ENCODE measurements at regions not wholly inside any gene's neighbourhood (a gene's known extent, or its start where the extent isn't known, plus 50 kb on each side); places are given as distances from the start of the nearest gene placed in this dataset.

DNA sequence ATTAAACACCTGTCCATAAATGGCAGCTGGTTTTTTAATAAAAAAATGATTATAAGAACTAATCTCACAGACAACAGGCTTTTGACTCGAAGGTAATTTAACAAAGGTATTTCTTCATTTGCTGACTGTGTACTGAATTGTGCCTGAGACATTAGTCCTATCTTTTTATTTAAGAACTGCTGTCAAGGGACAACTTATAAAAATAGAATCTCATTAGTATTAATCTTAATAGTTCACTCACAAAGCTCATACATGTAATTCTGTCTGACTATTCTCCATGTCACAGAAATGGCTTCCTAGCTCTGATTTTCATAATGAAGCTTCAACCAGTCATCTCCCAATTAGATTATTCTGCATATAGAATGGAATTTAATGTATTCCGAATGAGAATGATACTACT is 276.9 kb upstream of the PDZRN3 start:
- TF ChIP-seq EZH2 (IDR thresholded peaks at IDR 0.05; ENCODE audit: borderline replicate concordance, low read length) = no peak
- TF ChIP-seq, protein P1, sequence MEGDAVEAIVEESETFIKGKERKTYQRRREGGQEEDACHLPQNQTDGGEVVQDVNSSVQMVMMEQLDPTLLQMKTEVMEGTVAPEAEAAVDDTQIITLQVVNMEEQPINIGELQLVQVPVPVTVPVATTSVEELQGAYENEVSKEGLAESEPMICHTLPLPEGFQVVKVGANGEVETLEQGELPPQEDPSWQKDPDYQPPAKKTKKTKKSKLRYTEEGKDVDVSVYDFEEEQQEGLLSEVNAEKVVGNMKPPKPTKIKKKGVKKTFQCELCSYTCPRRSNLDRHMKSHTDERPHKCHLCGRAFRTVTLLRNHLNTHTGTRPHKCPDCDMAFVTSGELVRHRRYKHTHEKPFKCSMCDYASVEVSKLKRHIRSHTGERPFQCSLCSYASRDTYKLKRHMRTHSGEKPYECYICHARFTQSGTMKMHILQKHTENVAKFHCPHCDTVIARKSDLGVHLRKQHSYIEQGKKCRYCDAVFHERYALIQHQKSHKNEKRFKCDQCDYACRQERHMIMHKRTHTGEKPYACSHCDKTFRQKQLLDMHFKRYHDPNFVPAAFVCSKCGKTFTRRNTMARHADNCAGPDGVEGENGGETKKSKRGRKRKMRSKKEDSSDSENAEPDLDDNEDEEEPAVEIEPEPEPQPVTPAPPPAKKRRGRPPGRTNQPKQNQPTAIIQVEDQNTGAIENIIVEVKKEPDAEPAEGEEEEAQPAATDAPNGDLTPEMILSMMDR (IDR thresholded peaks at IDR 0.05; ENCODE audit: low read length) = no peak
